HG03457 (cell line): ENCODE measurements at regions not wholly inside any gene's neighbourhood (a gene's known extent, or its start where the extent isn't known, plus 50 kb on each side); places are given as distances from the start of the nearest gene placed in this dataset.
"Not testable (repeated sequence)": the region's sequence is repeated elsewhere in the genome, so short reads cannot be mapped to it uniquely, and the experiment has no call there.

Experiments used
- ATAC-seq: cut with Tn5 transposase; IDR thresholded peaks from one replicate; pipeline ENCODE4 v1.9.1; 2021; ENCODE audit warnings: moderate number of reproducible peaks; ENCODE audit not compliant: unreplicated experiment

- no peak for ATAC-seq
Measured at GRCh38 chr1:94675373-94675772, 133.8 kb upstream of the F3 start.

DNA sequence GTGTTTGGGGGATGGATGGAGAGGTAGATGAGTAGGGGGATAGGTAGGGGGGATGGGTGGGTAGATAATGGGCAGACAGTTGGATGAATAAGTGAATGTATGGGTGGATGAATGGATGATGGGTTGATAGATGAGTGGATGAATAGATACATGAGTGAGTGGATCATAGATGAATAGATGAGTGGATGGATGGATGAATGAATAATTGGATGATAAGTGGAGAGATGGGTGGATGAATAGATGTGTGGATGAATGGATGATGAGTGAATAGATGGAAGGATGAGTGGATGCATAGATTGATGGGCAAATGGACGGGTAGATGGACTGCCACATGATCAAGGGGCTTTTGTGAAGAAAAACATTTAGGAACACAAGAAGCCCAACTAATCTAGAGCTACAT, 133.3 kb upstream of the F3 start:
- no peak for ATAC-seq

DNA sequence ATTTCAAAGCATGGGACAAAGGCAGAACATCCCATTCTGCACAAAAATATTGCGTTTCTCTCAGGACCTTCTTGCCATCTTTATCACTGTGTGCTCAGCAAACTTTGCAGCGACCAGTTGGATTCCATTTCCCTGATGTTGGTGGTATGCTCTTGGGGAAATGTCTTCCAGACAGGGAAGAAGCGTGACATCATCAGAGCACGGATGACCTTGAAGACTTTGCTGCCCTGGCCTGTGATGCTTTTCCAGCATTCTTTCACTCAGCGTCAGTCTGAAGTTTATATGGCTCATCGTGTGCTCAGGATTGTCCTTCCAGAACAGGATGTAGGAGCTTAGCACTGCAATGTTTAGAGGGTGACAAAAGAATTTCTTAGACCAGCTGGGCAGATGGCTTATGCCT, 131.4 kb upstream of the F3 start:
- no peak for ATAC-seq

GRCh38 chr1:94672001-94672400, 130.4 kb upstream of the F3 start:
- no peak for ATAC-seq

GRCh38 chr1:94670273-94670672, 128.7 kb upstream of the F3 start:
- no peak for ATAC-seq

- no peak for ATAC-seq
Measured at GRCh38 chr1:94669198-94669597, 127.6 kb upstream of the F3 start.

DNA sequence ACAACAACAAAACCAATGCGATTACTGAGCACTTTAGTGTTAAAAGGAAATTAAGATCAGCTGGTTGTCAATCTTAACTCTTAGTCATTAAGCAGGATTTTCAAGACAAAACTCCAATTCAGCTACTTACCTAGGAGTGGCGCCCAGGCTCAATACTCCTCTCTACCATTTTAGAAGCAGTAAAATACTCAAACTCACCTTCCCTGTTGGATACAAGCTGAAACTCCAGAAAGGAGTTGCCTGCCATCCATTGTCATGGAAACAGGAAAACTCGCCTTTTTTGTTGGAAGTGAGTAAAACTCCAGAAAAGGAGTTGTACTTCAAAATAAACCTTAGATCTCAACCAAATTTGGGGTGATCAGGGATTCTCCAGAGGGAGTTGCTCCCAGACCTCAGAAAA, 127.0 kb upstream of the F3 start:
- ATAC-seq = no peak

DNA sequence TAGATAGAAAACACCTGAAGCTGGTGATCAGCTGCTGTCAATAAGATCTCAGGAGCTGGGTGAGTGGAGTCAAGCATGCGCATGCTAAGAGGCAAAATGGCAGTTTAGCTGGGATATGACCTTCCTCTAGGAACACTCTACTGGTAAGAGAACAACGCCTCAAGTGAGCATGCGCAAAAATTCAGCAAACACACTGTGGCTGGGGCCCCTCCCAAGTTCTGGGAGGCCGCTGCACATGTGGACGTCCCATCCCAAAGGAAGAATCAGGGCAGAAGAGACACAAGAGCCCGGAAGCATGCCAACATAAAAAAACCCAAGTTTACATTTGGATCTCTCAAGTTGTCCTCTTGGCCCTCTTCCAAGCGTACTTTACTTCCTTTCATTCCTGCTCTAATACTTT, 126.3 kb upstream of the F3 start:
- no peak for ATAC-seq

DNA sequence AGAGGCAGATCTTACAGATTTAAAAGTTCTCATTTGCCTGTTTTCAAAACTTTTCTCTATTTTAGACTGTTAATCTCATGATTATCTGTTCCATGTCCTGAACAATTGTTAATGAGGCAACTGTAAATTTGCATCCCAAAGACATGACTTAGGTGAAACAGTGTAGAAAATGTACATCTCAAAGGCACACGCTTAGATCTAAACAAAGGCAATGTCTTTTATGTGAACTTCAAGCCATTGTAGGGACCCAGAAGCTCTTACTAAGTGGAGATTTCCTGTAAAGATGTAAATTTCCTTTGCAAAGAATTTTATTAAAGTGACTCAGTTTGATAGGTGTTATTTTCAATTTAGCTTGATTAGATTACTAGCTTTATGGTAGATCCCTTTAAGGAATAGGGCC, 125.2 kb upstream of the F3 start:
- ATAC-seq = no peak

- no peak for ATAC-seq
Measured at GRCh38 chr1:94661431-94661932, 119.9 kb upstream of the F3 start.

DNA sequence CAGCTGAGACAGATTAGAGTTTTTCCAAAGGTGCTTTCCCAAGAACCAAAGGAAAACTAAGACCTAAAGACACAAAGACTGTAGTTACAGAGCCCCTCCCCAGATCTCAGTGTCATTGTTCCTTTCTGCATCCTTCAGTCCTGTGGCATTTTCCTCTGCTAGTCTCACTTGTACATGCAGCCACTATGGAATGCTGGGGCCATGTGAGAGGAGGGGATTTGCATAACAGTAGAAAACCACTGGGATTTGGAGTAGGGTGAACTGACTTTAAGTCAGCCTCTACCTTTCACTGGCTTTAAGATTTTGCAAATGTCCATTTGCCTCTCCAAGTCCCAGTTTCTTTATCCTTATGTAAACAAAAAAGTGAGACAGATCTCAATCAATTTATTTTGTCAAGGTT, 119.4 kb upstream of the F3 start:
- ATAC-seq = no peak

DNA sequence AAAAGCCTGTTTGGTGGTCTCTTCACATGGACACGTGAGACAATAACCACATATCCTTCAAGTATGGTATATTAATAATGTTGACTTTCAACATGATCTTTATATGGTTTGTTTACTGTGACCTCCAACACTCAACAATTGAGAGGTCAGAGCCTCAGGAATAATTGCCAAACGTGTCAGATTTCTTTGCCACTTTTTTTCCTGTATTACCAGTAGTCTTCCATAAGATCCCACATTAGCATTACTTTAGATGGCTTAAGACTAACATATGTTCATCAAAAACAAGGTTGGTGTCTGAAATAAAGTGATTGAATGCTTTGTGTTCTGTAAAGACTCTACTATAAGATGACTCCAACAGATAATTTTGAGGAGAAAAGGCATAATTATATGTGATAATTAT, 118.7 kb upstream of the F3 start:
- ATAC-seq = no peak

DNA sequence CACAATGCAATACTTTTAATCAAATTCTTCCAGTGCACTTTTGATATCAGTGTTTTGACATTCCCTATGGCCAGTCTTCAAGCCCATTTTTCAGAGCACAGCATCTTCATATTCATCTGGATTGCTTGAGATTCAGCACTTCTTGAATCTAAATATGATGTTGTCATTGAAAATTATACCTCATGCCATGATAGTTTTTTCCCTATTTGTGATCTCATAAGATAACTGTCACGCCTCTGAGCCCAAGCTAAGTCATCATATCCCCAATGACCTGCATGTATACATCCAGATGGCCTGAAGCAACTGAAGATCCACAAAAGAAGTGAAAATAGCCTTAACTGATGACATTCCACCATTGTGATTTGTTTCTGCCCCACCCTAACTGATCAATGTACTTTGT, 117.6 kb upstream of the F3 start:
- ATAC-seq = not testable (repeated sequence)

DNA sequence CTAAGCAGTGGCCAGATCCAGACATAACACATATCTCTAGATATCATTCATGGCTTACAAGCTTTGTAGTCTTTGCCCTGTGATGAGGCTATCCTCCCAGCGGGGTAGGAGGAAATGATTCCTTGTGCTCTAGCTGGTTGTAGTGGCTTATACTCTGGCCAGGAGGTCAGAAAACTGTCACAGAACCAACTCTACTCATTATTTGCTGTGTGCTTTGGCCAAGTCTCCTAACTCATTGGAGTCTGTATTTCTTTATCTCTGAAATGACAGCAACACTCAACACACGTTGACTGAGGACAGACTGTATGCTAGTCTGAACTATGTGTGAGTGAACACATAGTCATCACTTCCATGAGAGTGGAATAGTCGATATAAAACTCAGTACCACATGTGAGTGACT, 116.7 kb upstream of the F3 start:
- no peak for ATAC-seq

GRCh38 chr1:94657776-94658175, 116.2 kb upstream of the F3 start:
- not testable (repeated sequence) for ATAC-seq

GRCh38 chr1:94656967-94657366, 115.4 kb upstream of the F3 start:
- no peak for ATAC-seq

- ATAC-seq = no peak
Measured at GRCh38 chr1:94654919-94655318, 113.4 kb upstream of the F3 start.

DNA sequence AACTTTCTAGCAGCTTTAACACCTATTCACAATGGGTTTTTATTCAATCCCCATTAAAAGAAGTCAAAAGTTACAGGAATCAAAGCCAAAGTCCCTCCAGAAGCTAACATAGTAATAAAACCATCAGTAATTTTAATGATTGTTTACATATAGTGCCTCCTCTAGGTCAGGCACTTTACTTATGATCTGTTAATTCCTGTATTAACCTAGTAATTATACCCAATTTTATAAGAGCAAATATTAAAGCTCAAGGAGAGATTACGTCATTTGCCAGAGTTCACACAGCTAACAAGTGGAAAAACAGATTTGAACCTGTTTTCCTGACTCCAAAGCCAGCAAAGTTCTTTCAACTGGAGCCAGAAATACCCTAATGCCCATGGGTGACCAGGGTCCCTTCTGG, 112.9 kb upstream of the F3 start:
- no peak for ATAC-seq

- no peak for ATAC-seq
Measured at GRCh38 chr1:94654031-94654430, 112.5 kb upstream of the F3 start.

DNA sequence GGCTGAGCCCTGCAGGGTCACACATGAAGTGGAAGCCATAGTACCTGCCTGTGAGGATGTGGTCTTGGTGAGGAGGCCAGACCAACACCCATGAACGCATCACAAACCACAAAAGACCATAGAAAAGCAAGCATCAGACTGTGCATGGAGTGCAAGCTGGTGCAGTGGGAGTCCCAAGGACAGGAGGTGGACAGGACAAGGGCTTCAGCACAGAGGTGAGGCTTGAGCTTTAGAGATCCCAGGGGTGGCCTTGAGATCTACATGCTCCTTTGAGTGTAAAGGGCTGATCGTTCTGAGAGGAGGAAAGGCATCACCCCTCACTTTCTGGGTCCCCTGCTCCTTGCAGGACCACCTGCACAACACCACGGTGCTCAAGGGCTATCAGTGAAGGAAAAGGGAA, 111.9 kb upstream of the F3 start:
- no peak for ATAC-seq

GRCh38 chr1:94651076-94651475, 109.5 kb upstream of the F3 start:
- no peak for ATAC-seq

DNA sequence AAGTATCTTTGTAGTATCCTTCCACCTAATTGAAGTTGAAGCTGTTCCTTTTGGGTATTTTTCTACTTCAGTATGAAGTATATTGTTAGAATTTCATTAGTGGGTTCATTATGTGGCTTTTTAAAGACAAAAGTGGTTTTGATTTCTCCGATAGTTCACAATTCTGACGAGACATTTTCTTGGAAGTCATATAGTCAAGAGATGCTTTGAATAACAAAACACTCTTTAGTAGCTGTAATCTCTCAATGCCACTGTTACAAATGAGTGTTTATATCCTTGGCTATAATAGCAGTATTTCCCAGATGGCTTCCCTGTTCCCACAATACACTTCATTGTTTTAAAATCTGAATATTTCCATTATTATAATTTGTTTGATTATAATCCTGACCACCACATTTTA, 108.7 kb upstream of the F3 start:
- no peak for ATAC-seq

GRCh38 chr1:94648225-94649007, 106.9 kb upstream of the F3 start:
- ATAC-seq = no peak
